B cell (primary cell): ENCODE measurements at regions not wholly inside any gene's neighbourhood (a gene's known extent, or its start where the extent isn't known, plus 50 kb on each side); places are given as distances from the start of the nearest gene placed in this dataset.

ENCODE experiments used
- EZH2 ChIP-seq: IDR thresholded peaks from 2 replicates; pipeline ENCODE4 v1.6.1; 2012; ENCODE audit warnings: borderline replicate concordance, low read depth, mild to moderate bottlenecking, moderate library complexity, low read length; ENCODE audit not compliant: insufficient read depth, poor library complexity, severe bottlenecking
- TF ChIP-seq, protein P1 (sequence below): fragments of 200-600 bp; IDR thresholded peaks from one replicate; pipeline ENCODE4 v1.8.0; 2022; ENCODE audit warnings: antibody characterized with exemption, mild to moderate bottlenecking

DNA sequence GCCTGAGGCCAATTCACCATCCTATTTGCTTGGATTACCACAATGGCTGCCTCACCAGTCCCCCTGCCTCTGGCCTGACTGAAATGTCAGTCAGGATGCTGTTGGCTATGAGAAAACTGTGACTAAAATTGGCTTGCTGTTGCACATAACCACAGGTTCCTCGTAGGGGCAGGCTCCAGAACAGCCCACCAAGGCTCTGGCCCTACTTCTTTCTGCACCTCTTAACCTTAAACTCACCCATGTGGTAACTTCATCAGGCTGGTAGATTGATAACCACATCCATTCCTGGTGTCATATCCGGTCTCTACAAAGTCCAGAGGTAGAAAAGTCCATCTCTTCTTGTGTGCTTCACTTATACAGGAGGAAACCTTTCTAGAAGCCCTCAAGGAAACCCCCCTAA, 172.4 kb upstream of the PLXNC1 start:
- TF ChIP-seq, protein P1, sequence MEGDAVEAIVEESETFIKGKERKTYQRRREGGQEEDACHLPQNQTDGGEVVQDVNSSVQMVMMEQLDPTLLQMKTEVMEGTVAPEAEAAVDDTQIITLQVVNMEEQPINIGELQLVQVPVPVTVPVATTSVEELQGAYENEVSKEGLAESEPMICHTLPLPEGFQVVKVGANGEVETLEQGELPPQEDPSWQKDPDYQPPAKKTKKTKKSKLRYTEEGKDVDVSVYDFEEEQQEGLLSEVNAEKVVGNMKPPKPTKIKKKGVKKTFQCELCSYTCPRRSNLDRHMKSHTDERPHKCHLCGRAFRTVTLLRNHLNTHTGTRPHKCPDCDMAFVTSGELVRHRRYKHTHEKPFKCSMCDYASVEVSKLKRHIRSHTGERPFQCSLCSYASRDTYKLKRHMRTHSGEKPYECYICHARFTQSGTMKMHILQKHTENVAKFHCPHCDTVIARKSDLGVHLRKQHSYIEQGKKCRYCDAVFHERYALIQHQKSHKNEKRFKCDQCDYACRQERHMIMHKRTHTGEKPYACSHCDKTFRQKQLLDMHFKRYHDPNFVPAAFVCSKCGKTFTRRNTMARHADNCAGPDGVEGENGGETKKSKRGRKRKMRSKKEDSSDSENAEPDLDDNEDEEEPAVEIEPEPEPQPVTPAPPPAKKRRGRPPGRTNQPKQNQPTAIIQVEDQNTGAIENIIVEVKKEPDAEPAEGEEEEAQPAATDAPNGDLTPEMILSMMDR: no peak
- TF ChIP-seq EZH2: no peak
